ENCODE measurements at regions not wholly inside any gene's neighbourhood (a gene's known extent, or its start where the extent isn't known, plus 50 kb on each side); places are given as distances from the start of the nearest gene placed in this dataset.

DNA sequence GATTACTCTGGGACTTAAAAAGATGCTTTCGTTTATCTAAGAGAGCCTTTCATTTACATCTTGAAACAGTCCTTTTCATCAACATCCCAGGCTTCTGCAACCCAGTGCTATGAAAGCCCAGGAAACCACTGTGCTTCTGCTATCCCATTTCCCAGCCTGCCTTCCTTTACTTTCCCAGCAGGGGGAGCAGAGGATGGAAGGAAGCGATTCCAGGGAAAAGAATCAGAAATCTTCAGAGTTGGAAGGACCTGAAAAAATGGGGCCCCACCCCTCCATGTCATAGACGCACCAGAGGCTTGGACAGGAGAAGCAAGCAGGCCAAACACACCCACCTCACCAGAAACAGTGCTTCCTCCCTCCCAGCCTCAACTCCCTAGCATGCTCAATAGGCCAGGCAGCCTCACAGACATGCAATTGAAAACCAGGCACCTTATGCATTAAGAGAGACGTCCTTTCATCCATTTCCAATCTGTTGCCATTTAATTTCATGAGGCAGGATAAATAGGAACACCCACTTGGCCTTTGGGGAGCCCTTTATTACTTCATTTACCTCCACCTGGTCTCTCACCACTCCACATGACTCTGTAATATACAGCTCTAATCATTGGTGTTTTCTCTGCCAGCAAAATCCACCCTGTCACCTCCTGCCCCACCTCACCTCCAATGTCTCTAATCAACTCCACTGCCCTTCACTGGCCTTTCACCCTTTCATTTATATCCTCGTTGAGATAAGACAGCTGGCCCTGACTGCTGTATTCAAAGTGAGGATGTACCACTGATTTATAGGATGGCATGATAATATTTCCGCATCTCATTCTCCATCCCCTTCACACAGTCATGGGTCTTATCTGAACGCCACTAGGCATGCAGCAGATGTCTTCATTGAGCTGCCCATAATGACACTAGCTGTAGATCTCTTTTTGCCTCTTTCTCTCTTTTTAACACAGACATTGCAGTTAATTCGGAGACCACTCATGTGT, 583.9 kb downstream of the NTRK3 start:
- TF ChIP-seq CTCF (IDR thresholded peaks at IDR 0.05): peak; percentile 10 to 63 (median 46)
- no peak for TF ChIP-seq POLR2AphosphoS5 (IDR thresholded peaks at IDR 0.05)

Measured in prostate gland (tissue), 2 donors.